ENCODE measurements at regions not wholly inside any gene's neighbourhood (a gene's known extent, or its start where the extent isn't known, plus 50 kb on each side); places are given as distances from the start of the nearest gene placed in this dataset.

DNA sequence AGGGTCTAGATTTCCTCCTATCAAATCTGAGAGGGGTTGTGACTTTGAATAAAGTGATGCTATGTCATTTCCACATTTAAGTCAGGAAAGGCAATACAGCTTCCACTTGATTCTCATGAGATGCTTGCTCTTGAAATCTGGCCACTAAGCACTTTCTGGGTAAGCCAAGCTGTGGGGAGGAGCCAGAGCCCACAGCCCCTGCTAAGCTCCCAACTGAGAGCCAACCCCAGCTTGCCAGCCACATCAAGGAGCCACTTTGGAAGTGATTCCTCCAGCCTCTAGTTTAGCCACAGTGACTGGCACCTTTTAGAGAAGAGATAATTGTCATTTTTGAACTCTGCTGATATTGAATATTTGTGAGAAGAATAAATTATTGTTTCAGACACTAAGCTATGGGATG is 1441.5 kb upstream of the IGFBP7 start:
- no peak for DNase-seq

DNA sequence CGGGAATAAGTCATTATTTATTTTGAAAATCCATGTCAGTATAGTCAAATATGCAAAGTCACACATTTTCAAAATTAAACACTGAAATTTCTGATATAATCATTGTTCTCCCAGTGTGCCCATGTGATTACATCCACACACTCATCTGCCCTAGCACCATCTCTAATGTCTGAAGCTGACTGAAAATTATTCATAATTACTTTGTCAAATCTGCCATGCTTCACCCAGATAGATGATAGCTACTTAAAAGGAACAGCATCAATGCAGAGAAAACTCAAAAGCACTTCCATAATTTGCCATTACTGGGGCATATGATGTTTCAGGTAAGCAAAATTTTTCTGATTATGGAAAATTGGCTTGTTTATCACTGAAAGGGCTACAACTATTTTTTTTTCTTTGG is 1433.3 kb upstream of the IGFBP7 start:
- DNase-seq: no peak

DNA sequence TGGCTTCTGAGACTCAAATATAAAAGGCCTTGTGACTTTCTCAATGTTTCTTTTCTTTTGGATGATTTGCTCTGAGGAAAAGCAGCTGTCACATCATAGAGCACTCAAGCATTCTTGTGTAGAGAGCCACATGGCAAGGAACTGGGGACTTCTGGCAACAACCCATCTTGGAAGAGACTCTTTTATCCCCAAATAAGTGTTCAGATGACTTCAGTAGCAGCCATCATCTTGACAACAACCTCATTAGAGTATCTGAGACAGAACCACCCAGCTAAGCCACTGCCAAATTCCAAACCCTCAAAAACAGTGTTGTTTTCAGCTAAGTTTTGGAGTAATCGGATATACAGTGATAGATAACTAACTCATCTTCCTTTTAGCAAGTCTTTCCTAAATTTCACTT is 1431.7 kb upstream of the IGFBP7 start:
- DNase-seq: no peak

DNA sequence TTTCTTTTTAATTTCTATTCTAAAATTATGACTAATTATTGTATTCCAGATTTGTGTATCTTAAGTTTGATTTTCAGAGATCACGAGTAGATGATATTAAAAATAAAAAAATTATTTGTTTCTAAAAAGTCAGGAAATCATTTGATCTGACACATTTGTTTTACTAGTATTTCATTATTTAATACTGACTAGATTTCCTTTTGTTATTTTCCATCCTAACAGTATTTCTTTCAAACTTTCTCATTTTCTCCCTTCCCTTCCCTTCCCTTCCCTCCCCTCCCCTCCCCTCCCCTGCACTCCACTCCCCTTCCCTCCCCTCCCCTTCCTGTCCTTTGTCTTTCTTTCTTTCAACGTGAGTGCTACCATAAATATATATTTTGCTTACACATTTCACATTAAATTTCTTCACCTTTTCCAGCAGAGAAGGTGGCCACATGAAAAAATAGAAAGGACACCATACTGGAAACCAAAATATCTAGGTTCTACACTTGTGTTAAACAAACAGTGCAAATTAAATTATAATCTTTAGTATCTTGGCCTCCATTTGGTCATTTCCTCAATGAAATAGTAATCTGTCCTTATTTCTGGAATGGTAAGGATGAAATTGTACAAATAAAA is 1412.7 kb upstream of the IGFBP7 start:
- DNase-seq: no peak

DNA sequence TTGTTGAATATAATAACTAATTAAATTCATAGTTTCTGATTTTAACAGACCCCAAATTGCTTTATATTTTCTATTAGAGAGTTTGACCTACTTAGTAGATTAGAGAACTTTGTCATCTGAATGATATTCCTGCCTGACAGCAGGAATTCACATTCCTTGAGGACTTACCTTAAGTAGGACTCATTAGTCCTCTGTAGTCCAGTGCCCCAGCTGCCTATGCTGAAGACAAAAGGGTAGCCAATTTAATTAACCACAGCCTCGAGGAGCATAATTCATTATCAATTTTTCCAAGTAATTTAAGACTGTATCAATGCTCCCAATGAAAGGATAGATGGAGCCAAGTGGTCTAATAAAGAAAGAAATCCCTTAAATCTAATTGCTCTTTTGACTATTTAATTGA is 1405.0 kb upstream of the IGFBP7 start:
- no peak for DNase-seq

DNA sequence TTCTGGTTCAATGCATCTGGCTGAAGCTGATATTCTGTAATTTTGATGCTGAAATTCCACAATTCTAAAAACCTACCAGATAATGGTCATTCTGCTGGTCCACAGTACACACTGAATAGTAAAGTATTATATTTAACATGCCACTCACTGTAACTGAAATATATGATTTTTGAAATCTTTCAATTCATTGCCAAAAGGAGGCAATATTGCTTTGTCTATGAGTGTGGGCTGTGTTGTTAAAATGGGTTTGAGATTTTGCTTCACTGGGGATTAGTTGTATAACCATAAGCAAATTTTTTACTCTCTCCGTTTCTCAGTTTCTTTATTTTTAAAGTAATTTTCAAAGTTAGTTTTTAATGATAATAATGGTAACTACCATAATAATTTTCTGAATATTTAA is 1404.1 kb upstream of the IGFBP7 start:
- no peak for DNase-seq

DNA sequence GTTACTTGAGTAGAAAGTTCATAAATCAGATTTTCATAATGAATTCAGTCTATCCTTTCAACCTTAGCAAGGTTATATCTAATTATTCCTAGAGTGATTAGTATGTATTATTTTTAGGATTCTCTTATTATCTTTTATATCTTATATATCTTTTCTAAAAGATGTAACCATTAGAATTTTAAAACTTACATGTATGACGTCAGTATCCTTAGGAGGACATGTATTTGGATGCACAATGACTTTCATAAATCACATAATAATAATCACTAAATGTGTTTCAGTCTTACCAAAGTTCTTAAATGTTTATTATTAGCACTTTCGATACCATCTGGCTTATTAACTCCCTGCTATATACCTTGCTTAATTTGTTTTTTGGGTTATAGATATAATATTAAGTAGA is 1400.5 kb upstream of the IGFBP7 start:
- no peak for DNase-seq

DNA sequence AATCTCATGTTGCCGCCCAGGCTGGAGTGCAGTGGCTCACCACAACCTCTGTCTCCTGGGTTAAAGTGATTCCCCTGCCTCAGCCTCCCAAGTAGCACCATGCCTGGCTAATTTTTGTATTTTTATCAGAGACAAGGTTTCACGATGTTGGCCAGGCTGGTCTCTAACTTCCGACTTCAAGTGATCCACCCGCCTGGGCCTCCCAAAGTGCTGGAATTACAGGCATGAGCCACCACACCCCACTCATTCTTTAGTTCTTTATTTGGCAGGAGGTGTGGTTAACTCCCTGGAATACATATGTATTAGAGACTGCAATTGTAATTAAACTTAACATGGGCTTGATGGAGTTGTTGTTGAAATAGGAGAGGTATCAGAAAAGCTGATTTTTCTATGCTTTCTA is 1396.9 kb upstream of the IGFBP7 start:
- DNase-seq: no peak

DNA sequence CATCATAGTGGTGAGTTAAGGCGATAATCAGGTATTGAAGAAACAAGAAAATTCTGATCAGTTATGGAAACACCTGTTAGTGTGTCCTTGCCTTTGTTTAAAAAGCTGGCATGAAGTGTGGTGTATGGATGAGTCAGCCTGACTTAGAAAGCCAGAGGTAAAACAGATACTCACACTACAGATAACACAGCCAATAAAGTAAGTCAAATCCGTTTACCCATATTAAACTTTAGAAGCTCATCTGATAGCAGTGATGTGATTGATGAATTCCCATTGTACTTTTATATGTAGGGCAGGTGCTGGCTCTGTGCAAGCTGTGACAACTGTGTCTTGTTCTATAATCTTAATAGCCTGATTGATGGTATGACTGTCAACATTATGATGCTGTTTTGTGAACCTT is 1392.7 kb upstream of the IGFBP7 start:
- no peak for DNase-seq

DNA sequence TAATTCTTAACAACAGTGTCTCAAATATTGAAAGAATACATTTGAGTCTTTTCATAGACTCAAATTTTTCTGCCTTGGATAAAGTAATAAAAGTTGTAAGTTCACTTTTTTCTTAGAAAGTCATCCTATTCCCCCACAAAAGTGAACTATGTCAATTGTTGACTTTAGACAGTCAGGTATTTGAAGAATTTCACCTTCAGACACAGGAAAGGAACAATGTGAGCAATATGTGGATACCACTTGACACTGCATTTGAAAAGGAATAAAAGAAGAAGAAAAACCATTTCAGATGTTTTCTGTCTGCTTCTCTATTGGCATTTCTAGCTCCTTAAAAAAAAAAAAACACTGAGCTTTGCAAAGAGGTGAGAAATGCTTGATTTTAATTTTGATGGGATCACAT is 1389.0 kb upstream of the IGFBP7 start:
- no peak for DNase-seq

DNA sequence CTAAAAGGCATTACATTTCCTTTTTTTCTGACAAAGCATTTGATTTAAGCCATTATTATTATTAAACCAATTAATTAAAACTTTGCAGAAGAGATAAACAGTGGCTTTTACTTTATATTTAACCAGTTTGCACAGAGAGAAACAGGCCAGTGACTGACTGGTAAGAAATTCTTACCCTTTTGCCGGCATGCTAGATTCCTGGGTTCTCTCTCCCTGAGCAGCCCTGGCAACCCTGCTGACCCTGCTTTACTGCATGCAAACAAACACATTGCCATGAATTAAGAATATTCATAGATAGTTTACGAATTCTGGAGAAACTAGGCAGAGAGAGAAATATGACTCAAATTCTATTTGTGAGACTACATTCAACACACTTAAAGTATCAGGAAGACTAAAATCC is 1381.4 kb upstream of the IGFBP7 start:
- DNase-seq: no peak

DNA sequence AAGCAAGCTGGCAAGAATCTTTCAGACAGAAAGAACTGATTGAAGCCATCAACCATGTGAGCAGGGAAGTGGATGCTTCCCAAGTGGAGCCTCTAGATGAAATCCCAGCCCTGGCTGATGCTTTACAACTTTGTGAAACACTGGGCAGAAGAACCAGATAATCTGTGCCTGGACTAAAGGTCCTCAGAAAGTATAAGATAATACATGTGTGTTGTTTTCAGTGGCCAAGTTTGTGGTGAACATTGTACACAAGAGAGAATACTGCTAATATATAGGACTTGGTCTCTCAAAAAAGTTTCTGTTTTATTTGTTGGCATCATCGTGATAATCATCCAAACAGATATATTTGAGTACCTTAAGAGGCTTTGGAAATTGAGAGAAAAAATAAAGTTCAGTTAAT is 1367.8 kb upstream of the IGFBP7 start:
- DNase-seq: no peak

DNA sequence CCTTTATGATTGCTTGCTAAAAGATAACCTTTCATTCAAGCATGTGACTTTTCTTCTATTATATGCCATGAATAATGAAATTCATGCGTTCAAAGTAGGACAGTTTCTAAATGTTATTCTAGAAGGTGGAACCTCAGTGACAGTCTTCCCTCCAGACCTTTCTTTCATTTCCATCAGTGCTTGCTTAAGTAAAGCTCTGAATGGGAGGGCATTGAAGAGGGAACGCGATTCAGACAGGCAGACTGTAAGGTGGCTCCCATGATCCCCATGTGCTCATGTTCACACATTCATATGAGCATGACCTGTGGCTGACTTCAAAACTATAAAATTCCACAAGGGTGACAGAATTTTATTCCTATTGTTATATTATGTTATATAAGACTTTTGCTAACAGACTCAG is 1367.3 kb upstream of the IGFBP7 start:
- DNase-seq: no peak

DNA sequence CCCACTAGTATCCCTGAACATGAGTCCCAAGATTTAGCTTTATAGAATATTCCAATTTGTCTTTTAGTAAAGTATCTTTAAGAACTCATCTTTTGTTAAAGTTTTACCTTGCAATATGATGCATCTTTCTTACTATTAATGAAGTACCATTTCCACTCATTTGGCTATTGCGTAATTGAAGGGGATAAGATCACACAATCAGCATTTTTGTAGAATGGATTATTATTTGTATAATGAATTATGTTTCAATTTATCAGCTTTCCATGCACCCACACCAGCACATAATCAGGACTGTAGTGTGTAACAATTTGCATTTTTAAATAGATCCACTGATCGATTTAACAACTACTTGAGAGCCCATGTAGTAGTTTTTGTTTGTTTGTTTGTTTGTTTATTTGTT is 1364.9 kb upstream of the IGFBP7 start:
- no peak for DNase-seq

DNA sequence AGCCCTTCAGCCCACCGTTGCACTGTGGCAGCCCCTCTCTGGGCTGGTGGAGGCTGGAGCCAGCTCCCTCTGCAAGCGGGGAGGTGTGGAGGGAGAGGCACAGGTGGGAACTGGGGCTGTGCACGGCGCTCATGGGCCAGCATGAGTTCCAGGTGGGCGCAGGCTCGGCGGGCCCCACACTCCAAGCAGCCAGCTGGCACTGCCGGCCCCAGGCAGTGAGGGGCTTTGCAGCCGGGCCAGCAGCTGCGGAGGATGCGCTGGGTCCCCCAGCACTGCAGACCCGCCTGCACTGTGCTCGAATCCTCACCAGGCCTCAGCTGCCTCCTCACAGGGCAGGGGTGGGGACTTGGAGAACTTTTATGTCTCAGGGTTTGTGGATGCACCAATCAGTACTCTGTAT is 1354.8 kb upstream of the IGFBP7 start:
- DNase-seq: no peak

DNA sequence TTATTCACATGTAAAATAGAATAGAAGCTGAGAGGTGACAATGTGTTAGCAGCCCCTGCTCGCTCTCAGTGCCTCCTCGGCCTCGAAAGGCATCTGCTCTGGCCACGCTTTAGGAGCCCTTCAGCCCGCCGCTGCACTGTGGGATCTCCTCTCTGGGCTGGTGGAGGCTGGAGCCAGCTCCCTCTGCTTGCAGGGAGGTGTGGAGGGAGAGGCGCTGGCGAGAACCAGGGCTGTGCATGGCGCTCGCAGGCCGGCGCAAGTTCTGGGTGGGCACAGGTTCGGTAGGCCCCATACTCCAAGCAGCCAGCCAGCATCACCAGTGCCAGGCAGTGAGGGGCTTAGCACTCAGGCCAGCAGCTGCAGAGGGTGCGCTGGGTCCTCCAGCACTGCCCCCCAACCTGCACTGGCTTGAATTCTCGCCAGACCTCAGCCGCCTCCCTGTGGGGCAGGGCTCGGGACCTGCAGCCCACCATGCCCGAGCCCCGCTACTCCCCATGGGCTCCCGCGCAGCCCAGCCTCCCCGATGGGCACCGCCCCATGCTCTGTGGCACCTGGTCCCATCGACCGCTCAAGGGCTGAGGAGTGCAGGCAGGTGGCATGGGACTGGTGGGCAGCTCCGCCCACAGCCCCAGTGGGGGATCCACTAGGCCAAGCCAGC is 1346.7 kb upstream of the IGFBP7 start:
- no peak for DNase-seq

DNA sequence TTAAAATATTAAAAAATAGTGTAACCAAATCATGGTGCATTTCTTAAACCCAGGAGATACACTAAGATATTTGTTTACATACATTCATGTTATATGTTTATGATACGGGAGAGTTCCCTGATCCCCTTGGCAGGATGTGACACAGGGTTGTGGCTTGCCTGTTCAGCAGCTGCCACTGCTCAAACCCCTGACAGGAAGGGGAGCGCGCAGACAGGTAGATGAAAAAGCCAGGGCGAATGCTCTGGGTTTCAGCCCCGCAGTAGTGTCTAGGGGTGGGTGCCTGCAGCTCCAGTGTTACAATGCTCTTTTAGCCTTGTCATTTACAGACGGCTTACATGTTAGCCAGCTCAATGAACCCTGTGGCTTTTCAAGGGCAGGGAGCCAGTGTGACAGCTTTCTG is 1343.8 kb upstream of the IGFBP7 start:
- no peak for DNase-seq

DNA sequence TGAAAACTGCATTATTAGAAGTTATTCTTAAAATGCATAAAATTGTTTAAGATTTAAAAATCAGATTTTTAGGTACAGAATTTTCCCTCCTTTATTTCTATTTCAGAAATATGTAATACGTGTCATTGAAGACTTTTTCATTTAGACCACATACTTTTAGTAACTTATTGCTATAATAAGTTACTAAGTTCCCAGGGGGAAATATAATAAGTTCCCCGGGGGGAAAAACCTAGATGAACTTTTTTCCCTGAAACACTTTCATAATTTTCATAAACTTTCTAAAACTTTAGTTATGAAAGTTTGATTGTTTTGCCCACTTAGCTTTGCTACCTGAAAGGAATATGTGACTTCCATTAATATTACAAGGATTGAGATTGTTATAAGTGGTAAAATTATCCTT is 1341.5 kb upstream of the IGFBP7 start:
- no peak for DNase-seq

DNA sequence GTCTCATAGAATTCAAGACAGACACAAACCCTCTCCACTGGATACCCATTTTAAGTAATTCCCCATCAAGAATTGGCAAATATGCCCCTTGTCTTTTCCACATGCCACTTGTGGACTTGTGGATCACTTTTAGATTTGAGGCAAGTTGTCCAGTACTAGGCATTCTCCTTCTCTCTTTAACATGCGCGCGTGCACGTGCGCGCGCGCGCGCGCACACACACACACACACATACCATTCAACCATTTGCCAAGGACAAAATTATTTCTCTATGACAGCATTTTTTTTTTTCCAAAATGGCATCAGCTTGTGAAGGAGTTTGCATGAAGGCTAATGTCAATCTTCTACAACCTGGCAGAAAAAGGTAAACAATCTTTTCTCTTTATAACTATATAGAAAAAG is 1325.7 kb upstream of the IGFBP7 start:
- DNase-seq: no peak

DNA sequence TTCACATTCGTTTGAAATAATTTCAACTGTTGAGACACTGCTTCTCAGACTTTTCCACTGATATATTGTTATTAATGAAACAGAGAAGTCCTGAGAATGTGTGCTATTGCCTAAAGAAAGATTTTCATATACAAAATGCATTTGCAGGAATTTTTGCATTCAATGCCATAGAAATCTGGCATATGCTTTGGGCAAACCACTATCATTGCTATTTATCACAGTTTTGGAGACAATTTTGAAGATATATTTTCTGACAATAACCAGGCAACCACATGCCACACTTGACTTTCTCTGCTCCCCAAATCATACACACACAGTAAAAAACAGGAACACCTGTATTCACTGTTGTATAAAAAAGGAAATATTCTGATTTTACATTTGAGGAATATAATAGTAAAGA is 1303.7 kb upstream of the IGFBP7 start:
- no peak for DNase-seq

DNA sequence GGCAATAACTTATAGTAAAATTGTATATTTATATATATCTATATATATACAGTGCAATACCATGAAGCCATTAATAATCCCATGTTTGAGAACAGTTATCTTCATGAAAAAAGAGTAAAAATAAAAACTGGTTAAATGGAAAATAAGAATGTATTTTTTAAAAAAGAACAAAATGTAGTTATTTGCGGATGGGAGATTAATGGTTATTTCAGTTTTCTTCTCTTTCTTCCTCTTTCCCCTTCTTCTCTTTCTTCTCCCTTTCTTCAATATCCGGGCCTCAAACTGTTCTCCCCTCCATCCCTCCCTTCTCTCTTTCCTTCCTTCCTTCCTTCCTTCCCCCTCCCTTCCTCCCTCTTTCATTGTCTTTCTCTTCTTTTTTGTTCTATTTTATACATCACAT is 1301.7 kb upstream of the IGFBP7 start:
- no peak for DNase-seq

DNA sequence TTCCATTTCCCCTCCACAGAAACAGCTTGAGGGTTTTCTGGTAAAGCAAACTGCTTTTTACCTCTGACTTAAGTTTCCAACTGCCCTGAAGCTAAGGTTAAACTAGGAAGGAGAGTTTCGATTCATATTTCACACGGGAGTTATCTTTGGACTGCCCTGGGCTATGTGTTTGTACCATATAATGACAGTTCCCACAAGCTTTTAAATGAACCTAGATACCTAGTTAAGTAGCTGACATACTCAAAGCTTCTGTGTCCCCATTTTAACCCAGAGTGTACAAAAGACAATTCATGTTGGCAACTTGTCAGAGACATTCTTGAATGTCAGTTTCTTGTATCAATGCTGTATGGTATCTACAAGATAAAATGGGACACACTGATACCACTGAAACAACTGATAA is 1296.6 kb upstream of the IGFBP7 start:
- DNase-seq: no peak

DNA sequence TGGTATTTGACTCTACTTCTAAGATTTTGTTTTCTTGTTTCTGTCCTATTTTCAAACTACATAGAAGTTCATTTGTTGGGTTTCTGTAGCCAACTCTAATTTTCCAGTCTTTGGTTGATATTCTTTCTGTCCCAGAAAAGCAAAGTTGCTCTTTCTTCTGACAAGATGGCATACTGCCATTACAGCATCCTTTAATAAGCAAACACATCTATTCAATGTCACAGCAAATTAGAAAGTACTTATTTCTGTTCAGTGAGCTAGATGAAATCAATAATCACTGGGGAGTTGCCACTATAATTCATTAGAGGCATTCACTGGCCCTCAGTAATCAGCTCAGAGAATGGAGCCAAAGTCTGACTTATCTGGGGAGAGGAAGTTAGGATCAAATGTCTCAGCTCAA is 1258.0 kb upstream of the IGFBP7 start:
- no peak for DNase-seq

DNA sequence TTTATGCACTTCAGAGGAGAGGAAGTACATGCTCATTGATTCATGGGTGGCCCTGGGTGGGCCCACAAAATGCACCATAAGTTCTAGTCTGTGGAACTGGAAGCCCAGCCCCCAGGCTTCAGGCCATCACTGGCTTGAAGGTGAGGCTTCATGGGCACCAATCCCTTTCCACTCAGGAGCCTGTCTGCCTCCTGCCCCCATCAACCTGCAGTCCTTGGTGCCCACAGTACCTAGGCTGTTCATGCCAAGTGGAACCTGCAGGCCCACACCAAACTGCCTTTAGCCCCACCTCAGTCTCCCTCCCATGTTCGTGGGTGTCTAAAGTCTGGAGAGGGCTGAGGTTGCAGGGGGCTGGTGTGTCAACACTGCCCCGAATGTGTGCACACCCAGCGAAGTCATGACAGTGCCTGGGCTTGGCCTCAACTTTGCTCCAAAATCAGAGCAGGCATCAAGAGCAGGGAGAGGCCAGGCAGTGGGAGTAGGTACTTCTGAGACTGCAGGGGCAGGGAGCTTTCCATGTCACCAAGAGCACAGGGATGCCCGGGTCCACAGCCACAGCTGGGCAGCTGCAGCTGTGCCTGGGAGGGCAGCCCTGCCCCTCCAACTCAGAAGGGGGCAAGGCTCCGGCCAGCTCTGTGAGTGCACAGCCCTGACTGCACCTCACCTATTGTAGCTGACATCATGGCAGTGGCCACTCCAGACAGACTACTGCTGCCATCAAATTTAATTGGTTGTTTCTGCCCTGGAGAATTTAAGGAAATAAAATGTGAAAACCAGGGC is 1250.4 kb upstream of the IGFBP7 start:
- DNase-seq: no peak

DNA sequence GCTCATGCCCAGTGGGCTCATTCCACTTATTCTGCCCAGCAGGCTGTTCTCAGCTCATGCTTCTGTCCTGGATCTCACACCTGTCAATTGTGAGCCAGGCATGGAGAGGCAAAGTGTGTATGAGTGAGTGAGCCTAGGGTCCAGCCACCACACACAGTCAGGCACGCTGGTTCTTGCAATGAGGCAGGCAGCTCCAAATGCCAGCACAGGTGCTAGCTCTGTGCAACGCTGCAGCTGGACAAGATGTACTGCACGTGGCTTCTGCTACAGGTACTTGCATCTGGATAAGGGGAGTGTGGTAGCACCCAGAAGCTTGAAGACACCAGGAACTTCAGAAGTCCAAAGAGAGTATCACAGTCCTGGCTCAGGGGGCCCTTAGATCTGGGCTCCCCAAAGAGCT is 1249.4 kb upstream of the IGFBP7 start:
- DNase-seq: no peak

Measured in hematopoietic multipotent progenitor cell treated with erythropoietin and hydrocortisone succinate and interleukin-3 and kit ligand, for 8 days (in vitro differentiated cells).